Liver (tissue), 8 donors: ENCODE measurements at regions not wholly inside any gene's neighbourhood (a gene's known extent, or its start where the extent isn't known, plus 50 kb on each side); places are given as distances from the start of the nearest gene placed in this dataset.

ENCODE experiments used
- DNase-seq: peaks from one replicate; pipeline ENCODE4 v3.0.0-alpha.2; 2017; ENCODE audit warnings: low spot score
- H3K27ac ChIP-seq, 2 donors: one replicate each; pipeline ENCODE4 v1.7.0; 2013; ENCODE audit warnings: inconsistent platforms in 2 of 2, low read length in 2 of 2, control low read depth in 1 of 2, low read depth in 1 of 2, mild to moderate bottlenecking in 1 of 2
- H3K27me3 ChIP-seq, 4 donors: one replicate each; pipeline versions ENCODE4 v1.6.1 to v1.7.0; 2013; ENCODE audit warnings: low read length in 3 of 4, inconsistent platforms in 1 of 4, mild to moderate bottlenecking in 1 of 4, moderate library complexity in 1 of 4; ENCODE audit not compliant: control insufficient read depth in 4 of 4, insufficient read depth in 4 of 4
- H3K36me3 ChIP-seq, 4 donors: one replicate each; pipeline versions ENCODE4 v1.6.1 to v1.7.0; 2013; ENCODE audit warnings: low read length in 3 of 4, mild to moderate bottlenecking in 3 of 4, low read depth in 1 of 4, moderate library complexity in 1 of 4; ENCODE audit not compliant: control insufficient read depth in 4 of 4, insufficient read depth in 3 of 4
- H3K4me1 ChIP-seq, 4 donors: one replicate each; pipeline versions ENCODE4 v1.6.1 to v1.7.0; 2013; ENCODE audit warnings: low read length in 3 of 4, mild to moderate bottlenecking in 3 of 4, moderate library complexity in 1 of 4; ENCODE audit not compliant: control insufficient read depth in 4 of 4, insufficient read depth in 4 of 4
- H3K4me3 ChIP-seq, 3 donors: one replicate each; pipeline versions ENCODE4 v1.6.1 to v1.7.0; 2013; ENCODE audit warnings: low read length in 3 of 3, control low read depth in 1 of 3, low read depth in 1 of 3, mild to moderate bottlenecking in 1 of 3
- H3K9ac ChIP-seq, 2 donors: one replicate each; pipeline ENCODE4 v1.7.0; 2013; ENCODE audit warnings: low read length in 2 of 2, mild to moderate bottlenecking in 2 of 2, moderate library complexity in 2 of 2, control low read depth in 1 of 2, low read depth in 1 of 2
- H3K9me3 ChIP-seq, 4 donors: one replicate each; pipeline versions ENCODE4 v1.6.1 to v1.7.0; 2013; ENCODE audit warnings: low read length in 3 of 4; ENCODE audit not compliant: control insufficient read depth in 4 of 4
- ATF3 ChIP-seq: IDR thresholded peaks from 2 replicates; pipeline ENCODE4 v1.6.1; 2016; ENCODE audit warnings: antibody characterized with exemption
- EGR1 ChIP-seq, 2 donors: IDR thresholded peaks; 2 replicates each; pipeline ENCODE4 v1.6.1; 2016 to 2018; ENCODE audit warnings: antibody characterized with exemption in 2 of 2, low read depth in 2 of 2
- FOXA2 ChIP-seq: IDR thresholded peaks from 2 replicates; pipeline ENCODE4 v1.6.1; 2016; ENCODE audit warnings: antibody characterized with exemption
- HNF4A ChIP-seq, 2 donors: conservative IDR thresholded peaks; 2 replicates each; pipeline ENCODE4 v1.6.1; 2016; ENCODE audit warnings: antibody characterized with exemption in 2 of 2, mild to moderate bottlenecking in 2 of 2
- HNF4G ChIP-seq: IDR thresholded peaks from 2 replicates; pipeline ENCODE4 v1.6.1; 2016; ENCODE audit warnings: antibody characterized with exemption
- MAX ChIP-seq: IDR thresholded peaks from 2 replicates; pipeline ENCODE4 v1.6.1; 2016; ENCODE audit warnings: antibody characterized with exemption
- RAD21 ChIP-seq, 2 donors: IDR thresholded peaks; 2 replicates each; pipeline ENCODE4 v1.6.1; 2016; ENCODE audit warnings: antibody characterized with exemption in 2 of 2, mild to moderate bottlenecking in 2 of 2
- REST ChIP-seq: IDR thresholded peaks from 2 replicates; pipeline ENCODE4 v1.6.1; 2016; ENCODE audit warnings: antibody characterized with exemption, mild to moderate bottlenecking
- RXRA ChIP-seq, 2 donors: IDR thresholded peaks; 2 replicates each; pipeline ENCODE4 v1.6.1; 2017 to 2018; ENCODE audit warnings: antibody characterized with exemption in 2 of 2, mild to moderate bottlenecking in 1 of 2
- SP1 ChIP-seq: IDR thresholded peaks from 2 replicates; pipeline ENCODE4 v1.6.1; 2018; ENCODE audit warnings: antibody characterized with exemption, mild to moderate bottlenecking
- TAF1 ChIP-seq: conservative IDR thresholded peaks from 2 replicates; pipeline ENCODE4 v1.6.1; 2016; ENCODE audit warnings: antibody characterized with exemption, mild to moderate bottlenecking
- YY1 ChIP-seq: IDR thresholded peaks from 2 replicates; pipeline ENCODE4 v1.6.1; 2016; ENCODE audit warnings: antibody characterized with exemption, mild to moderate bottlenecking
- WGBS: extraction: QIAGEN DNeasy Blood & Tissue Kit; methylation state at CpG from one replicate; pipeline ENCODE4 v1.1.7; 2013; 5-methylcytosine and 5-hydroxymethylcytosine counted together
- TF ChIP-seq, protein P1 (sequence below): fragments of 150-350 bp; IDR thresholded peaks from 2 replicates; pipeline ENCODE4 v1.5.1; 2017; ENCODE audit warnings: improper control_type of control experiment, low read depth, low read length; ENCODE audit not compliant: missing input control
- donor health status: healthy.
- donor health status: healthy.
- donor health status: healthy.
- donor health status: healthy.
- donor health status: healthy.

- TF ChIP-seq RXRA (IDR thresholded peaks at IDR 0.05) = no peak
- no peak for TF ChIP-seq MAX
- TF ChIP-seq TAF1 = no peak
- TF ChIP-seq REST = no peak
- TF ChIP-seq YY1 = peak; percentile 26
- TF ChIP-seq, protein P1, sequence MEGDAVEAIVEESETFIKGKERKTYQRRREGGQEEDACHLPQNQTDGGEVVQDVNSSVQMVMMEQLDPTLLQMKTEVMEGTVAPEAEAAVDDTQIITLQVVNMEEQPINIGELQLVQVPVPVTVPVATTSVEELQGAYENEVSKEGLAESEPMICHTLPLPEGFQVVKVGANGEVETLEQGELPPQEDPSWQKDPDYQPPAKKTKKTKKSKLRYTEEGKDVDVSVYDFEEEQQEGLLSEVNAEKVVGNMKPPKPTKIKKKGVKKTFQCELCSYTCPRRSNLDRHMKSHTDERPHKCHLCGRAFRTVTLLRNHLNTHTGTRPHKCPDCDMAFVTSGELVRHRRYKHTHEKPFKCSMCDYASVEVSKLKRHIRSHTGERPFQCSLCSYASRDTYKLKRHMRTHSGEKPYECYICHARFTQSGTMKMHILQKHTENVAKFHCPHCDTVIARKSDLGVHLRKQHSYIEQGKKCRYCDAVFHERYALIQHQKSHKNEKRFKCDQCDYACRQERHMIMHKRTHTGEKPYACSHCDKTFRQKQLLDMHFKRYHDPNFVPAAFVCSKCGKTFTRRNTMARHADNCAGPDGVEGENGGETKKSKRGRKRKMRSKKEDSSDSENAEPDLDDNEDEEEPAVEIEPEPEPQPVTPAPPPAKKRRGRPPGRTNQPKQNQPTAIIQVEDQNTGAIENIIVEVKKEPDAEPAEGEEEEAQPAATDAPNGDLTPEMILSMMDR = no peak
- DNase-seq = no peak
- WGBS = 33% methylated on average over 3 of the region's 3 CpGs
- H3K4me3 ChIP-seq = no peak overlapping the region
- H3K36me3 ChIP-seq = no peaks in the 10 kb centered on the region
- H3K27ac ChIP-seq = peak overlapping the region in 1 of 2 donors; percentile 22
- no peak overlapping the region for H3K9ac ChIP-seq
- peaks cover 3 to 30% (median 7%) of the 10 kb centered on the region in 4 donors for H3K4me1 ChIP-seq
- no peaks in the 10 kb centered on the region for H3K27me3 ChIP-seq
- peaks cover 0 to 6% (median 0%) of the 10 kb centered on the region in 4 donors for H3K9me3 ChIP-seq
Observed at GRCh38 chr6:51139950-51140385, 321.3 kb downstream of the TFAP2B start.

- no peak overlapping the region for H3K4me3 ChIP-seq
- 87% methylated on average over 2 of the region's 2 CpGs for WGBS
- no peak for DNase-seq
- H3K36me3 ChIP-seq = no peaks in the 10 kb centered on the region
- peaks cover 3 to 30% (median 7%) of the 10 kb centered on the region in 4 donors for H3K4me1 ChIP-seq
- peaks cover 0 to under 1% (median 0%) of the 10 kb centered on the region in 4 donors for H3K9me3 ChIP-seq
- H3K27me3 ChIP-seq = no peaks in the 10 kb centered on the region
- H3K27ac ChIP-seq = no peak overlapping the region
- no peak overlapping the region for H3K9ac ChIP-seq
- TF ChIP-seq REST = no peak
- no peak for TF ChIP-seq HNF4G
- TF ChIP-seq EGR1 (IDR thresholded peaks at IDR 0.05; ENCODE audit: low read depth in 2 of 2) = no peak
- TF ChIP-seq HNF4A (conservative IDR thresholded peaks at IDR 0.05) = no peak
- TF ChIP-seq RXRA (IDR thresholded peaks at IDR 0.05) = no peak
- no peak for TF ChIP-seq RAD21 (IDR thresholded peaks at IDR 0.05)
- no peak for TF ChIP-seq MAX
- no peak for TF ChIP-seq ATF3
- no peak for TF ChIP-seq FOXA2
- TF ChIP-seq SP1 = no peak
Observed at GRCh38 chr6:51141080-51141479, 322.4 kb downstream of the TFAP2B start.
